GM21737 (cell line): ENCODE measurements at regions not wholly inside any gene's neighbourhood (a gene's known extent, or its start where the extent isn't known, plus 50 kb on each side); places are given as distances from the start of the nearest gene placed in this dataset.

Source experiments
- ATAC-seq: cut with Tn5 transposase; IDR thresholded peaks from one replicate; pipeline ENCODE4 v1.9.1; 2021; ENCODE audit warnings: mild to moderate bottlenecking, moderate library complexity; ENCODE audit not compliant: unreplicated experiment

DNA sequence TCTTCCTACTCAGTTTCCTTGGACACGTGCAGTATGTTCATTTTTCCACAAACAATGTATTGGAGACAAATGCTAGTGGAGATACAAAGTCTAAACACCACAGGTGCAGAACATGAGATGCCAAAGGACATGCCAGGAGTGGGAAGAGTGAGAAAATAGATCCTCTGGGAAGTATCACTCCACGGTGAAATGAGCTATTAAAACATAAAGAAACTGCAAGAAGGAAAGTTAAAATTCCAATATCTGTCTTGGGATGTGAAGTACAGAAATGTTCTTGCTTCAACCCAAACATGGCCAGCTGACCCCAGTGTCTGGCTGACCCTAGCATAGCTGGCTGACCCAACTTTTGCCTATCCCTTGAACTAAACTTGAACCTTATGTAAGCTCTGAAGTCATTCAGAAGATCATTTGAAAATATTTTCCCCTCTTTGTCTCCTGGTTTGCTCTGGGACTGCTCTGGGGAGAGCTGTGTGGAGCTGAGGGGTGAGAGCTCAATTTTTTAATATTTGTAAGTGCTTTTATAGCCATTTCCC, 59.5 kb downstream of the FZD1 start:
- no peak for ATAC-seq

DNA sequence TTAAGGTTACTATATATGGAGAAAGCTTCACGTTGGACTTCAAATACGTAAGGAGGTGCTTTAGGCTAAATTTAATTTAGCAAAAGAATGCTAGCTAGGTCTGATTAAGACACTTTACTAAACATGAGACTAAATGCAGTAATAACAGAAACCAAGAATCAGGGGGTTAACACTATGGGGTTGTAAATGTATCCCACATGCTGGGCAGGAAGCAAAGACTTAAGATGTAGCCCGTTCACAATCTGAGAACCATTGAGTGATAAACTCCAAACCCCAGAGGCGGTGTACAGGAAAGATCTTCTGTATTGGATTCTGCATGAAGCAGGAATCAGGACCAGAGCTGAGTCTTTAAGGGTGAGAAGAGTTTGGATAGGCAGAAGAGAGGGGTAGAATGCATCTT, 60.4 kb downstream of the FZD1 start:
- ATAC-seq: no peak

GRCh38 chr7:91325726-91326125, 61.5 kb downstream of the FZD1 start:
- ATAC-seq: no peak

DNA sequence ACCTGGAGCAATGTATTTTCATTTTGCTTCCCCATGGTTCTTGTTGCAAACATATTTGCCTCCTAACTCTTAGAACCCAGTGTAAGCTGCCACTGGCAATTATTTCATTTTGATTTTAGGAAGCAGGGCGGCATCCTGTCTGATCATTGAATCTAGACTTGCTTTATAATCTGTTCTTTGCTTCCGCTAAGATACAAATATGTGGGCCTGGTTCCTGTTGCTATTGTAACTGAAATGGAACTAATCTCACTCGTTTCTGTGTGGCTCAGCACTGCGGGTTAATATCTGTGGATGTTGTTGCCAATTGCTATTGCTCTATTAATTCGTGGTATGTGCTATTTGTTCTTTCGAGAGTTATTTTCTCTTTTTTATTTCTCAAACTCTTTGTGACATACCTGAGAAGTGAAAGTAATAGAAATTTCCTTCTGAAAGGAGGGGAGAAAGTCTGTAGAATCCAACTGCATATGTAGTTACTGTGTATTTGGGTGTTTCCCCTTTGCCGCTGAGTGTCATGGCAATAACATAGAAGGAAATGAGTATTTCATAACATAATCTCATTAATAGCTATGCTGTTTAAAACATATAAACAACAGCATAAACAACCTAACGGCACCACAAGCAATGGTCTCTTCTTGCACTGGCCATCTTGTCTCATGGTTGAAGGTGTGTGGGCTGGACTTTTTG, 62.4 kb downstream of the FZD1 start:
- no peak for ATAC-seq

DNA sequence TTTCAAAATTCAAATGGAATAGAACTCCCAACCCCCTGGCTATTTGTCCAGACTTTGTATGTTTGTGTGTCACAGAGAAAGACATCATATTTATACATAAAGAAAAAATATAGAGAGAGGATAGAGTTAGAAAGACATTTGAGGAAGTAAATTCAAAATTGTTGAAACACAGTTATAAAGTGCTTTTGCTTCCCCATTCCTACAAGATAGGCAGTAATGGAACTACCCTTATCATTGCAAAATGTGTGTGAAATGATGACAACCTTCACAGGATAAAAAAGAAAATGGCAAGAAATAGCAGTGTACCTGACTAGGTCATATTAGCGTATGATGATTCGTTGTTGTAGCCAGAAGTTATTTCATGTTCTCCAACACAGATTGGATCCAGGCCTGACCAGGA, 63.1 kb downstream of the FZD1 start:
- ATAC-seq: no peak

GRCh38 chr7:91329571-91329970, 65.3 kb downstream of the FZD1 start:
- no peak for ATAC-seq

DNA sequence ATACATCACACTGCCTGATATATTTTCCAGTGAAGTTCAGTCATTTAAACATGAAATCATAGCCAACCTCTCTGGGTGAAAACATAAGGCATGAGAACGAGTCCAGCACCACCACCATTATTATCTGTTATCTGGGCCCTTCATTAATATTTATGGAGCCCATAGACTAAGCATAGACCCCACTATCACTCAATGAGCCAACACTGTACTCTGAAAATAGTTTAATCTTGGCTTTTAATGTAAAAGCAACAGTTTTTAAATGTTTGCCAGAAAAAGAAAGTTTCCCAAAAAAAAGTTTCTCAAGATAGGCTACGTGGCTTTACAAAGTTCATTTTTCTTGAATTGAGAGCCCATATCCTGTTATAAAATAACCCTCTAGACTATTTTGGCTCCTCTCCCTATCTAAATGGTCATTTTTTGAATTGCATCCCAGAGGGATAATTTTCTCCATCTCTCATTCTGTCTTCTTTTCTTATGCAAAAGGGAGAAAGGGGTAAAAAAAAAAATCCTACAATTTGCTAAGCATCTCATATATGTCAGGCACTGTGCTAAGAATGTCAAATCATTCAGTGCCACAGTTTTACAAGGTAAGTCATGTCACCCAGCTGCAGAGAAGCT, 66.1 kb downstream of the FZD1 start:
- ATAC-seq: no peak

GRCh38 chr7:91330866-91331265, 66.6 kb downstream of the FZD1 start:
- no peak for ATAC-seq

DNA sequence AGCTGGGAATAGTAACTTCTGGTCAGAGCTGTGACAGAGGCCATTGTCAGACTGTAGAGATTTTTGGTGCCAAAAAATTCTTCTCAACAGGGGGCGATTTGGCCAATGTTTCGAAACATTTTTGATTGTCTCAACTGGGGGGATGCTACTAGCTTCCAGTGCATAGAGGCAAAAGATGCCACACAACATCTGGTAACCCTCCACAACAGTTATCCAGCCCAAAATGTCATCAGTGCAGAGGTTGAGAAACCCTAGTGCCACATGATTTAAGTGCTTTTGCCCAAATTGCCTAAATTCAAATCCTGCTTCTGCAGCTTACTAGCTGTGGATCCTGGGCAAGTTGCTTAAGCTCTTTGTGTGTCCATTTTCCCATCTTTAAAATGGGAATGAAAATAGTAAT, 71.9 kb downstream of the FZD1 start:
- ATAC-seq: no peak

DNA sequence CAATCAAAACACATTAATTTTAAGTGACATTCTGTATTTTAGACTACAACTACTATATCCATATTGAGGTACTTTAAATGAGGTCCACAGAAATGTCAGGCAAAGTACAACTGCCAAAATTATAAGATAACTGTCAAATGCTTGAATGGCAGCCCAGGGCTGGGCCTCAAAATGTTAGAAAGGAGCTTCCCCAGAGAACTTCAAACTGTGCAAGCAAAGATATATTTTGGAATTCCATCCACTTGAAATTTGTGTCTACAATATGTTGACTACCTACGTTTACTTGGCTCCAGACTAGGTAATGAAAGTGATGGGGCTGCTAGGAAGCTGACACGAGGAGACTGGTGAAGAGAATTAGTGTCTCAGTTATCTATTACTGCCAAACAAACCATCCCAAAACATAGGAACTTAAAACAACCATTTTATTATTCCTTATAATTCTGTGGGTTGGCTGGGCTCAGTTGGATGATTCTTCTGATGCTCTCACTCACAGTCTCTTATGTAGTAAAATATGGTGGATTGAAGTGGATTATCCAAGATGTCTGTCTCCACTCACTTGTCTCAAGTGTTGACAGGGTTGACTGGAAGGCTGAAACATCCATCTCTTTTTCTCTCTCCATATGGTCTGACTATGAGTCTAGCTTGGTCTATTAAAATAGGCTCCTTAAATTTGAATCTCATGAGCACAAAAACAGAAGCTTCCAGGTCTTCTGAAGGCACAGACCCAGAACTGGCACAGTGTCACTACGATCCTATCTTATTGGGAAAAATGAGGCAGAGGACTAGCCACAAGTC, 74.2 kb downstream of the FZD1 start:
- ATAC-seq: no peak

- no peak for ATAC-seq
These were observed 78.1 kb downstream of the FZD1 start for GRCh38 chr7:91342346-91342745.

GRCh38 chr7:91343420-91343960, 79.3 kb downstream of the FZD1 start:
- ATAC-seq: no peak

DNA sequence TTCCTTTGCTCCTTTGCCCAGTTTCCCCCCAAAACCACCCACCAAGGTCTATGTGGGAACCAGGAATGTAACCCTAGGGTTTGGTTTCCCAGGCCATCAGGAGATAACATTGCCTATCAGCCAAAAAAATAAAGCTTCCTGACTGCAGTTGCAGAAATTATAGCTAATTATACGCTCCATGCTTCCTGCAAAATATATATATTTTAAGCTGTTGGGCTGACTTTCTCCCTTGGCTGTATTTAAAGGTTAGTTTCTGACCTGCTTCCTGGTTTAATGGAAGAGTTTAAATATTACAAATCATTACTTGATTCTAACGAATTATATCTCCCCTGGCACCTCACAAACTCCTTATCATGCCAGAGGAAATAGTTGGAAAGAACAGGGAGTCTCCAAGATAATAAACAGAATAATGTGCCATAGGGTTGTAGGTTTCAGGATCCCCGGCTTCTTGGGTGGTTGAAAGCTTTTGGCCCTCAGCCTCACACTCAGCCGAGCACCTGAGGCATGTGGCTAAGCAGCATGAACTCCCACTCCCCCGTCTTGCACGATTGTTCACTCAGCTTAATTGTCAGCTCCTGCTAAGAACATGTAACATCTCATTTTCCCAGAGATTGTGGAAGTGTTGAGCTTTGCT, 79.9 kb downstream of the FZD1 start:
- no peak for ATAC-seq

GRCh38 chr7:91344911-91345310, 80.7 kb downstream of the FZD1 start:
- ATAC-seq: peak; percentile 65

GRCh38 chr7:91345449-91345848, 81.2 kb downstream of the FZD1 start:
- peak; percentile 67 for ATAC-seq

DNA sequence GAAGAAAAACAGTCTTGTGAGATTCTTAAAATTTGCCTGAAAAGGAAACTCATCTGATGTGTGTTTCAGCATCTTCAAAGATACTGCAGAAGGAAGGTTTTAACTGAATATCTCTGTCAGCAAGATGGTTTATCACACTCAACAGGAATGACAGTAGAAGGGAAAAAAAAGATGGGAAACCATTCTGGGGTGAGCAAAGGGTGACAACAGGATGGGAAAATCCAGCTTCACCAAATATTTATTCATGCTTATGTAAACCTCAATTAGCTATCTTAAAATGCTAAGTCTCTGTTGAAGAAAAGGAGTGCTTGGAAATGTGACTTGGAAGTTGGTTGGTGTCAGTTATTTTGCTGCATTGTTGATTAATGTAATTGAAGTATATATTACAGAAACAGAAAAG, 82.2 kb downstream of the FZD1 start:
- ATAC-seq: no peak

GRCh38 chr7:91347290-91347689, 83.1 kb downstream of the FZD1 start:
- ATAC-seq: no peak

DNA sequence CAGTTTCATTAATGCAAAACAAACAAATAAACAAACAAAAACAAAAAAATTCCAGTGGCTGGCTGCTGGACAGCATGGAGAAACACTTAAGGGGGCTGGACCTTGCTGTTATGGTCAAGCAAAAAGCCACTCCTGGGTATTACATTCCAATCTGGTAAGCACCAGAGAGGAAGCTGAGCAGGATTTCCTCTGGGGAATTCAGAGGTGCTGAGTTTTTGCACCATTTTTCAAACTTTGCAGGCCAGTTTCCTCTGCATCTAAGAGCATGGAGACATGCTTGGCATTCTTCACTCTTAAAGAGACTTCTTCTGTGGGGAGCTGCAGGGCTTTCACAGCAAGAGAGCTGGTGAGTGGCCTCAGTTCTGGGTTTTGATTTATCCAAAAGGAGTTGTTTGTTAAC, 84.5 kb downstream of the FZD1 start:
- no peak for ATAC-seq

- ATAC-seq: no peak
These were observed 87.1 kb downstream of the FZD1 start for GRCh38 chr7:91351374-91351773.

DNA sequence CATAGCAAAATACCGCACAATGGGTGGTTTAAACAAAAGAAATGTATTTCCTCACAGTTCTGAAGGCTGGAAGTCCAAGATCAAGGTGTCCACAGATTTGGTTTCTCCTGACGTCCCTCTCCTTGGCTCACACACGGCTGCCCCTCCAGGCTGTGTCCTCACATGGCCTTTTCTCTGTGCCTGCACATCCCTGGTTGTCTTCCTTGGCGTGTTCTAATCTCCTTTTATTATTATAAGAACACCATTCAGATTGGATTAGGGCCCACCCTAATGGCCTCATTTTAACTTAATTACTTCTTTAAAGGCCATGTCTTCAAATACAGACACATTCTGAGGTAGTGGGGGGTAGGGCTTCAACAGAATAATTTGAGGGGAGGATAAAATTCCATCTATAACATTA, 87.9 kb downstream of the FZD1 start:
- ATAC-seq: no peak

GRCh38 chr7:91353848-91354247, 89.6 kb downstream of the FZD1 start:
- ATAC-seq: no peak
